ENCODE measurements at regions not wholly inside any gene's neighbourhood (a gene's known extent, or its start where the extent isn't known, plus 50 kb on each side); places are given as distances from the start of the nearest gene placed in this dataset.

- 74 to 87% methylated on average over 5 of the region's 5 CpGs for WGBS, 2 donors
- Histone ChIP-seq H3K9me3 (no peaks in the 10 kb centered on the region), H3K36me3 (ENCODE audit: low read depth, missing control alignments) (no peaks in the 10 kb centered on the region), H3K27me3 (no peaks in the 10 kb centered on the region), H3K27ac (no peak overlapping the region), H3K4me3 (no peak overlapping the region), H3K4me1 (no peaks in the 10 kb centered on the region)
- DNase-seq: no peak
- TF ChIP-seq CTCF (IDR thresholded peaks at IDR 0.05): no peak
- TF ChIP-seq POLR2A (IDR thresholded peaks at IDR 0.05): no peak
- intact Hi-C loops (cut with DNase I; ENCODE audit: low total_unique reads): no loop called here
Observed at GRCh38 chr1:101338714-101339430, 102.1 kb downstream of the S1PR1 start.

- TF ChIP-seq POLR2A (IDR thresholded peaks at IDR 0.05): no peak
- no peak for TF ChIP-seq CTCF (IDR thresholded peaks at IDR 0.05)
- Histone ChIP-seq H3K27me3 (no peaks in the 10 kb centered on the region), H3K36me3 (ENCODE audit: low read depth, missing control alignments) (no peaks in the 10 kb centered on the region), H3K4me3 (no peak overlapping the region), H3K9me3 (no peaks in the 10 kb centered on the region), H3K27ac (no peak overlapping the region), H3K4me1 (no peaks in the 10 kb centered on the region)
- no peak for DNase-seq
- intact Hi-C loops (cut with DNase I; ENCODE audit: low total_unique reads): no loop called here
- 31 to 45% methylated on average over 4 of the region's 4 CpGs for WGBS, 2 donors
Observed at GRCh38 chr1:101344745-101345144, 107.9 kb downstream of the S1PR1 start.

- intact Hi-C loops (cut with DNase I; ENCODE audit: low total_unique reads): no loop called here
- Histone ChIP-seq H3K27me3 (no peaks in the 10 kb centered on the region), H3K27ac (no peak overlapping the region), H3K4me3 (no peak overlapping the region), H3K9me3 (no peaks in the 10 kb centered on the region), H3K36me3 (ENCODE audit: low read depth, missing control alignments) (no peaks in the 10 kb centered on the region), H3K4me1 (no peaks in the 10 kb centered on the region)
- TF ChIP-seq CTCF (IDR thresholded peaks at IDR 0.05): no peak
- TF ChIP-seq POLR2A (IDR thresholded peaks at IDR 0.05): no peak
- 93 to 95% methylated on average over 2 of the region's 2 CpGs for WGBS, 2 donors
- no peak for DNase-seq
Observed at GRCh38 chr1:101346419-101346818, 109.6 kb downstream of the S1PR1 start.

- TF ChIP-seq CTCF (IDR thresholded peaks at IDR 0.05) (no peak), POLR2A (IDR thresholded peaks at IDR 0.05) (no peak)
- intact Hi-C loops (cut with DNase I; ENCODE audit: low total_unique reads): no loop called here
- WGBS, 2 donors: 94 to 97% methylated on average over 3 of the region's 3 CpGs
- Histone ChIP-seq H3K27me3 (no peaks in the 10 kb centered on the region), H3K27ac (no peak overlapping the region), H3K9me3 (no peaks in the 10 kb centered on the region), H3K4me1 (no peaks in the 10 kb centered on the region), H3K36me3 (ENCODE audit: low read depth, missing control alignments) (no peaks in the 10 kb centered on the region), H3K4me3 (no peak overlapping the region)
- no peak for DNase-seq
Observed at GRCh38 chr1:101356013-101356412, 119.2 kb downstream of the S1PR1 start.
